Hepatocyte (in vitro differentiated cells): ENCODE measurements at regions not wholly inside any gene's neighbourhood (a gene's known extent, or its start where the extent isn't known, plus 50 kb on each side); places are given as distances from the start of the nearest gene placed in this dataset.

Experiments used
- DNase-seq: peaks from one replicate; pipeline ENCODE4 v3.0.0-alpha.2; 2016; ENCODE audit warnings: low spot score
- H2AFZ ChIP-seq: fragments of 200-600 bp; sonication (generic); 2 replicates; pipeline ENCODE4 v1.6.0; 2016; ENCODE audit warnings: antibody characterized with exemption, mild to moderate bottlenecking
- H3K27ac ChIP-seq: fragments of 200-600 bp; sonication (generic); 2 replicates; pipeline ENCODE4 v1.5.1; 2016; ENCODE audit warnings: mild to moderate bottlenecking
- H3K27me3 ChIP-seq: fragments of 200-600 bp; sonication (generic); 2 replicates; pipeline ENCODE4 v1.6.1; 2016
- H3K36me3 ChIP-seq: fragments of 200-600 bp; sonication (generic); replicated peaks from 2 replicates; pipeline ENCODE4 v1.5.1; 2016; ENCODE audit warnings: low read depth; ENCODE audit not compliant: insufficient read depth
- H3K4me1 ChIP-seq: fragments of 200-600 bp; sonication (generic); 2 replicates; pipeline ENCODE4 v1.5.1; 2016; ENCODE audit warnings: mild to moderate bottlenecking, moderate library complexity; ENCODE audit not compliant: insufficient read depth
- H3K4me2 ChIP-seq: fragments of 200-600 bp; sonication (generic); 2 replicates; pipeline ENCODE4 v1.6.0; 2016
- H3K4me3 ChIP-seq: fragments of 200-600 bp; sonication (generic); 2 replicates; pipeline ENCODE4 v1.5.1; 2016; ENCODE audit warnings: mild to moderate bottlenecking
- H3K79me2 ChIP-seq: fragments of 200-600 bp; sonication (generic); 2 replicates; pipeline ENCODE4 v1.6.0; 2017; ENCODE audit warnings: mild to moderate bottlenecking
- H3K9me2 ChIP-seq: fragments of 200-600 bp; sonication (generic); replicated peaks from 2 replicates; pipeline ENCODE4 v1.6.0; 2017; ENCODE audit warnings: mild to moderate bottlenecking; ENCODE audit not compliant: insufficient read depth
- H3K9me3 ChIP-seq: fragments of 200-600 bp; sonication (generic); 2 replicates; pipeline ENCODE4 v1.5.1; 2016; ENCODE audit warnings: low read depth, mild to moderate bottlenecking
- H4K20me1 ChIP-seq: fragments of 200-600 bp; sonication (generic); 2 replicates; pipeline ENCODE4 v1.6.0; 2016; ENCODE audit warnings: mild to moderate bottlenecking; ENCODE audit not compliant: insufficient read depth, poor library complexity, severe bottlenecking
- EZH2 ChIP-seq: fragments of 200-600 bp; sonication (generic); IDR thresholded peaks from 2 replicates; pipeline ENCODE4 v1.6.1; 2016; ENCODE audit warnings: antibody characterized with exemption, mild to moderate bottlenecking, borderline replicate concordance
- EZH2phosphoT487 ChIP-seq: fragments of 200-600 bp; sonication (generic); IDR thresholded peaks from one replicate; pipeline ENCODE4 v1.6.1; 2018; ENCODE audit warnings: antibody characterized with exemption, mild to moderate bottlenecking, low read depth, moderate library complexity; ENCODE audit not compliant: unreplicated experiment, severe bottlenecking
- WGBS: methylation state at CpG from one replicate; pipeline ENCODE4 v1.1.6; 2016; ENCODE audit warnings: low lambda C conversion rate; ENCODE audit errors: missing lambda C conversion rate; 5-methylcytosine and 5-hydroxymethylcytosine counted together
- TF ChIP-seq, protein P1 (sequence below): fragments of 200-600 bp; sonication (generic); IDR thresholded peaks from 2 replicates; pipeline ENCODE4 v1.5.1; 2016; ENCODE audit warnings: antibody characterized with exemption, mild to moderate bottlenecking; ENCODE audit not compliant: poor library complexity

DNA sequence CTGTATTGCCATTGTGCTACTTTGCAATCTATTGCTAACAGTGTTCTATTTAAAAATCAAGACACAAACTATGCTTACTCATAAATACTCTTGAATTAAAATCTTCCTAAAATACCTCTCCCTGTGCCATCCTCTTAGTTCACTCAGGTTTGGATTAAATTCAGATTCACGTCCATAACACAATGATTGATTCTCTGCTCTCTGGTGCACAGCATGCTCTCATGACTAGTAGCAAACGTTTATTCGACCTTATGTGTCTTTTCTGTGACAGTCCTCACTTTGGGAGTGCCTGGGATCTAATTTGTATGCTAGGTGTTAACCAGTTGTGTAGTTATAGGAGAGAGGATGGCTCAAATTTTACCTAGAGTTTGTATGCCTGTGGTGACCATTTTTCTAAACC, 270.4 kb upstream of the FKBP1C start:
- TF ChIP-seq, protein P1, sequence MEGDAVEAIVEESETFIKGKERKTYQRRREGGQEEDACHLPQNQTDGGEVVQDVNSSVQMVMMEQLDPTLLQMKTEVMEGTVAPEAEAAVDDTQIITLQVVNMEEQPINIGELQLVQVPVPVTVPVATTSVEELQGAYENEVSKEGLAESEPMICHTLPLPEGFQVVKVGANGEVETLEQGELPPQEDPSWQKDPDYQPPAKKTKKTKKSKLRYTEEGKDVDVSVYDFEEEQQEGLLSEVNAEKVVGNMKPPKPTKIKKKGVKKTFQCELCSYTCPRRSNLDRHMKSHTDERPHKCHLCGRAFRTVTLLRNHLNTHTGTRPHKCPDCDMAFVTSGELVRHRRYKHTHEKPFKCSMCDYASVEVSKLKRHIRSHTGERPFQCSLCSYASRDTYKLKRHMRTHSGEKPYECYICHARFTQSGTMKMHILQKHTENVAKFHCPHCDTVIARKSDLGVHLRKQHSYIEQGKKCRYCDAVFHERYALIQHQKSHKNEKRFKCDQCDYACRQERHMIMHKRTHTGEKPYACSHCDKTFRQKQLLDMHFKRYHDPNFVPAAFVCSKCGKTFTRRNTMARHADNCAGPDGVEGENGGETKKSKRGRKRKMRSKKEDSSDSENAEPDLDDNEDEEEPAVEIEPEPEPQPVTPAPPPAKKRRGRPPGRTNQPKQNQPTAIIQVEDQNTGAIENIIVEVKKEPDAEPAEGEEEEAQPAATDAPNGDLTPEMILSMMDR = no peak
- TF ChIP-seq EZH2phosphoT487 (no peak), EZH2 (no peak)
- no peaks in the 10 kb centered on the region for H4K20me1 ChIP-seq
- no peaks in the 10 kb centered on the region for H3K9me3 ChIP-seq
- H3K27ac ChIP-seq = no peak overlapping the region
- no peak overlapping the region for H3K4me3 ChIP-seq
- 68% methylated on average over 3 of the region's 3 CpGs for WGBS
- H3K79me2 ChIP-seq = no peaks in the 10 kb centered on the region
- no peaks in the 10 kb centered on the region for H3K9me2 ChIP-seq
- no peak overlapping the region for H3K4me2 ChIP-seq
- no peak for DNase-seq
- no peaks in the 10 kb centered on the region for H3K27me3 ChIP-seq
- H3K4me1 ChIP-seq = no peaks in the 10 kb centered on the region
- no peaks in the 10 kb centered on the region for H3K36me3 ChIP-seq
- no peak overlapping the region for H2AFZ ChIP-seq

DNA sequence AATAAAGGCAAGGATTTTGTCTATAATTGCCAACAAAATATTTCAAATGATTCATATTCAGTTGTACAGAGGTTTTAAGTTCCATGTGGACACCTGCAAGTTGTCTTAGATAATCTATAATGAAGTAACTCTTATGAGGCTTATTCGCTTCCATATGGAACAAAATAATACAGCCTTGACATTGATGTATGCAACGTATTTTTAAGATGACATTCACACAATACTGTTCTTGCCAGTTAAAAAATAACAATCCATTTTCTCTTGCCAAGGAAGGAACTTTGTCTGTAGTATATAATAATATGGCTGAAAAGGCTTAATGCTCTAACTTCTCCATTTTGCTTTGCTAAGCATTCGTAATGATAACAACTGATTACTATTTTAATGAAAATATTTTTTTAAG, 269.3 kb upstream of the FKBP1C start:
- Histone ChIP-seq H3K9me2 (no peaks in the 10 kb centered on the region), H3K27ac (no peak overlapping the region), H3K4me1 (no peaks in the 10 kb centered on the region), H3K4me3 (no peak overlapping the region), H3K79me2 (no peaks in the 10 kb centered on the region), H4K20me1 (no peaks in the 10 kb centered on the region), H3K27me3 (no peaks in the 10 kb centered on the region), H2AFZ (no peak overlapping the region), H3K36me3 (no peaks in the 10 kb centered on the region), H3K9me3 (no peaks in the 10 kb centered on the region), H3K4me2 (no peak overlapping the region)
- WGBS = 88% methylated on average over 3 of the region's 3 CpGs
- no peak for DNase-seq
- TF ChIP-seq EZH2 (no peak), EZH2phosphoT487 (no peak)
- TF ChIP-seq, protein P1 = no peak

DNA sequence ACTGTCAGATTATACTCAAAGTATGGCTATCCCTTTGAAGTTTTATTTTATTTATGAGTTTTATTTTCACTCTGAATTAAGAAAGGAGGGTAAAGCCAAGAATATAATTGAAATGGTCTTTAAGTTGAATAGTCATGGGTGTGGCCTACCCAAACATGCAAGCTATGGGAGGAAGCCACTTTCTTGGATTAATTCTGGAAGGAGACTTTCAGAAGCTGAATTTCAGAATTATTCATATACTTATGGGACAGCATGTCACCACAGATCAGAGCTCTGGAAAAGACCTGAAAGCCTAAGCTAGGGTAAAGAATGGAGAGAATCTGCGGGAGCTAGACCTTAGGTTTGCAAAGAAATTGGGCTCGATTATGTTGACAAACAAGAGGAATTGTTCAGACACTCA, 242.4 kb upstream of the FKBP1C start:
- Histone ChIP-seq H3K4me3 (no peak overlapping the region), H4K20me1 (no peaks in the 10 kb centered on the region), H2AFZ (no peak overlapping the region), H3K79me2 (no peaks in the 10 kb centered on the region), H3K9me2 (no peaks in the 10 kb centered on the region), H3K27me3 (no peaks in the 10 kb centered on the region), H3K36me3 (no peaks in the 10 kb centered on the region), H3K9me3 (no peaks in the 10 kb centered on the region), H3K4me1 (no peaks in the 10 kb centered on the region), H3K27ac (no peak overlapping the region), H3K4me2 (no peak overlapping the region)
- TF ChIP-seq EZH2phosphoT487 (no peak), EZH2 (no peak)
- TF ChIP-seq, protein P1 = no peak
- DNase-seq = no peak
- 89% methylated on average over 2 of the region's 2 CpGs for WGBS
